SW 1271 (cell line): ENCODE measurements at regions not wholly inside any gene's neighbourhood (a gene's known extent, or its start where the extent isn't known, plus 50 kb on each side); places are given as distances from the start of the nearest gene placed in this dataset.

Source experiments
- DNase-seq, 2 experiments: peaks; one replicate each; lab custom pipeline; 2025; lab: John Stamatoyannopoulos, UW

DNA sequence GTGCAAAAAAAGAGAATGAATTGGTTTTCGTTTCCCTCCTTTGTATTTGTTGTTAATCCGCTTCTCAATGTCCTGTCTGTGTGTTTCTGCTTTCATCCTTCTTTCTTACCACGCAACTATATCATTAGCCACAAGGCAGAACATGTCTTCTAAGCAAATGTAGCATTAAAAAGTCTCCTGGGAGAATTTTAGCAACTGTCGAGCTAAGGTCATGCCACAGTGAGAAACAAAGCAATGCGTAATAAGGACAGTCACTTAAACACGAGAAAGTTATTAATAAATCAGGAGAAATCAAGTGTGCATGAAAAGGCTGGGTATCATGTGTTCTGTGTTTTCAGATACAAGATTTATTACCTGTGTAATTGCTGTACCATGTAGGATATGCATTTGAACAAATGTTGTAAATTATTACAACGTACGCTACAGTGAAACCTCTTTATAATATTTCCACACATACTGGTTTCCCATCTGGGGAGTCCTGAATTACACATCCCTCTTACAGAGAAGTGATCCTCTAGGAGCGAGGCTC, 890.8 kb downstream of the TRIML1 start:
- no peak for DNase-seq

DNA sequence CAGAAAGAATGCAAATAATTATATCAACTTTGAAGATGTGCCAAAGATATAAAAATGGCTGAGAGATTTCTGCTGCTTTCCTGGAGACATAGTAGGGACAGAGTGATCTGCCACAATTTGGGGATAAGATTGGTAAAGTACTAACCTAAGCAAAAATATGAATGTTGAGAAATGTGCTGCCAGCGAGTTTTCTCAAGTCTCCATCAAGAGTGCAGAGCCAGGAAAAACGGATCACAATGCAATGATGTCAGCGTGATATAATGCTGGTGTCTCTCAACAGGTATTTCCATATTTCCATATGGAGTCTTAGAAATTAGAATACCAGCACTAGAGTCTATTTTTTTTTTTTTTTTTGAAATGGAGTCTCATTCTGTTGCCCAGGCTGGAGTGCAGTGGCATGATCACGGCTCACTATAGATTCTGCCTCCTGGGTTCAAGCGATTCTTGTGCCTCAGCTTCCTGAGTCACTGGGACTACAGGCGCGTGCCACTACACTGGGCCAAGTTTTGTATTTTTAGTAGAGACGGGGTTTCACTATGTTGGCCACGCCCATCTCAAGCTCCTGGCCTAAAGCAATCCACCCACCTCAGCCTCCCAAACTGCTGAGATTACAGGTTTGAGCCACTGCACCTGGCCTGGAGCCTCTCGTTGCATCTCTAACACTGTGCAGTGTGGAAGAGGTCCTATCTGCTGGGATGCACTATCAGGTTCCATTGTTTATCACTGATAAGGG, 893.5 kb downstream of the TRIML1 start:
- DNase-seq: no peak

GRCh38 chr4:189033801-189034347, 894.6 kb downstream of the TRIML1 start:
- no peak for DNase-seq

DNA sequence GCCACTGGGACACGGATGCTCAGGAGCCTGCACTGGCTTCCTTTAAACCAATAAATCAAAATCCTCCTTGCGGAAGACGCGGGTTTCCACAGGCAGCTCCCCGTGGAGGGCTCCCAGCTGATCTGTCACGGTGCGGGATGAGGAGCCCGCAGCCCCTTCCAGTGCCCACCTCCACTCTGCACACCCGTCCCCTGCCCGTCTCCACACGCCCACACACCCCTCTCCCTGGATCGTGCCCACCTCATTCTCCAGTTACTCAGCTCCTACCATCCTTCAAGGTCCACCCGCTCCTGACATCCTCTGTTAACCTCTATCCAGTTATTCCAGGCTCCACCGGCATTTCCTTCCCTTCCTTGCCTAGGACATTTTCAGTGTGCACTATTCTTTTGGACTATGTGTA, 895.9 kb downstream of the TRIML1 start:
- no peak for DNase-seq

- DNase-seq: no peak
Measured at GRCh38 chr4:189035654-189036053, 896.4 kb downstream of the TRIML1 start.

DNA sequence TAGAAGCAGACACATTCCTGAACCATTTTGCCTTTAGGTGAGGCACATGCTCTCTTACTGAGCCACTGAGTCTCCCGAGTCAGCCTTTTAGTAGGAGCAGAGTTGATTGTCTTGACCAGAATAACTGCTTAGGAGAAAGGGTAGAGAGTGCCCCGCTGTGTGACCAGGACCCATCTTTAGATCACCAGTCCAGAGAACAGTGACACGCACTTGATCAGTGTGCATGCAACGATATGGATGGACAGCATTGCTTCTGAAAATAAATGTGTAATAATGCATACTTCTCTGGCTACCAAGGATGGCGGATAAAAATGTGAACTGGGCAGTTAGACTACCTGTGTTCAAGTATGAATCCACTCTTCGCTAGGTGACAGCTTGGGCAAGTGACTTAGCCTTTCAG, 897.7 kb downstream of the TRIML1 start:
- no peak for DNase-seq

GRCh38 chr4:189046642-189047041, 894.0 kb upstream of the FRG1 start:
- DNase-seq: no peak

DNA sequence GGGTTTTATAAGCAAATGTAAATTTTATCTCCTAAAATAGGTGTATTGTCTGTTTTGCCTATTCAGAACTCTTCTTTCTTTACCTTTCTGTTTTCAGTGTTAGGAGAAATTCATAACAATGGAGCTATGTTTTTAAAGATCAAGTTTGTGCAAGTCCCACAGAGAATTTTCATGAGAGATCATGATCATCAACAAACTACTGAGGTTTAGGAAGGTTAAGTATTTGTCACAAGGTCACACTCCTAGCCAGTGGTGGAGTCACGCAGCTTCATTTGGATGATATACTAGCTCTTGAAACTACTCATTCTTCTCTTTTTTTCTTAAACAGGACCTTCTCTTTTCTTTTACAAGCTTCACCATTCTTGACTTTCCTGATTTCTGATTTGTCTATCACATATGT, 892.6 kb upstream of the FRG1 start:
- no peak for DNase-seq

DNA sequence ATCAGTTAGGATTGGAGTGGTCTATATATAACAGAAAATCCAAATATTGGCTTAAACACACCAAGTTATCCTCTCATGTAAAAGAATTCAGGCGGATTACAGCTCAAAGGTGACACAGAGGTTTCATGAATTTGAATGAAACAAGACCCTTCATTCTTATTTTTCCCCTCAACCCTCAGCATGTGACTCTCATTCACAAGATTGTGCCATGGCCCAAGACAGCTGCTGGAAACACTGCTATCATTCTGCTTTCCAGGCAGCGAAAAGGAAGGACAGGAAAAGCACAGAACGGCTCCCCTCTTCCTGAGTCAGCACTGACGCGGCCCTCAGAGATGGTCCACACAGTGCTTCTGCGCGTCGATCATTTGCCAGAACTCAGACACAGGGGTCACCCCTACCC, 891.0 kb upstream of the FRG1 start:
- no peak for DNase-seq

DNA sequence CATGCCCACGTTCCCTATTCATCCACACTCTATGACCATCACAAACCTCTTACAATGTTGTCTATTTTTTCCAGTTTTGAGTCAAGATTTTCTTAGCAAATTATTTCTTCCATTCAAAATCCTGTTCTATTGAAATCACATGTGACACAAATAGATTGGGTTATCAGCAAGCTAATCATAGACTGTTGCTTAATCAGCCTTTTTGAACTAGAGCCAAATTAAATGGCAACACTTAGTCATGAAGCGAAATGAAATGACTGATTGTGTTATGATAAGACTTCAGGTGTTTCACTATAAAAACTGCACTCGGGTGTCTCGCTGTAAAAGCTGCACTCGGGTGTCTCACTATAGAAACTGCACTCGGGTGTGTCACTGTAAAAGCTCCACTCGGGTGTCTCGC, 890.0 kb upstream of the FRG1 start:
- no peak for DNase-seq

GRCh38 chr4:189053621-189054020, 887.1 kb upstream of the FRG1 start:
- DNase-seq: no peak

DNA sequence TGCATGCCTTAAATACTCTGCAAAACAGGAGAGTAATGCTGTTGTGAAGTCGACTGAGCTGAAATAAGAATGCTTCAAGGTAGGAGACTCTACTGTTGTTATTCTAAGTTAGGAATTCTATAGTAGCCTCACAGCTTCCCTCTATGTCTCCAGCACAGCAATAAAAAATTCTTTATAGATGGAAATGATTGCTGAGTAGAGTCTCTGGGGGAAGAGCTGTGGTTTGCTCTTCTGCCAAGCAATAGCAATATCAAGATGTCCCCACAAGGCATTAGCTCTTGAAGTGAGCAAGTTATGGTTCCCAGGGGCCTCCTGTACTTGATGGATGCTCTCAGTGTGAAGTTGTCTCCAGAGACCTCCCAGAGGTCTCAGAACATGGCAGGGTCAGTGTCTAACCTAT, 880.6 kb upstream of the FRG1 start:
- DNase-seq: no peak

DNA sequence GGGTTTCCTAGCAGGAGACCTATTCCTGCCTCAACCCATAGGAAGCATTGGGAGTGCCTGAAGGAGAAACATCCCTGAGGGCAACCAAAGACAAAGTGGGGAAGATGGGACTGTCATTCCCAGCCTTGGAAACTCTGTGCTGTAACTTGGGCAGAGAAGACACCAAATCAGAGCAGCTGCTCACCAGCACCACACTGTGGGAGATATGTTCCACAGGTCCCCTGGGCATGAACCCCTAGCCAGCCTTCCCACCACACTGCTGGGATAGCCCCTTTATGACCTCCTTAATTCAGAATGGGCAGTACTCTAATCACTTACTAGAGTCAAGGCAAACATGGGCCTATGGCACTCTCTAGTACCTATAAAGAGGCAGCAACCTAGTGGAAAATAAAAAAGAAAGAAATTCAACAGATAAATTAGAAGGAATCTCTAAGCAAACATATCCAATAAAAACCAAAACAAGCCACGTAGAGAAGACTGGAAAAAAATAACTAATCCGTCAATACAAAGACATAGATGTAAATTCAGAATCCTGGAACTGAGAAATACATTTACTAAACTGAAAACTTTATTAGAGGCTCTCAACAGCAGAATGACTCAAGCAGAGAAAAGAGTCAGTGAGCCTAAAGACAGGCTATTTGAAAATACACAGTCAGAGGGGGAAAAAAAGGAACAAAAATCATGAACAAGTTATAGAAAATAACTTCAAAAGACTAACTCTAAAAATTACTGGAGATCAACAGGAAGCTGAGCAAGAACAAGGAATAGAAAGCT, 878.4 kb upstream of the FRG1 start:
- no peak for DNase-seq

DNA sequence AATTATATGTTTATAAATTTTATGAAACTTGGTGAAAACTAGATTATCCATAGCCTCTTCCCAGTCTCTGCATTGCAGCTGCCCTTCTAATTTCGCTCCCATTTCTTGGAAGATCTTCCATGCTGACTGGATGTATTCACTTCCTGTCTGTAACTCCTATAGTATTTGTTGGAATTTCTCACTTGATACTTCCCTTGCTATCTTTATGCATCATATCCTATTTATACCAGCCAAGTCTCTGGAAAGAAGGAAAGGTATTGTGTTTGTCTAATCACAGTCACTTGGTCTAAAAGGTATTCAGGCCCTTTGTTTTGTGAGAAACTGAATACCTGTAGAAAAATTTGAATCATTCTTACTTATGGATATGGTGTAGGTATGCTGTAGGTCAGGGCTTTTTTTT, 870.9 kb upstream of the FRG1 start:
- no peak for DNase-seq

GRCh38 chr4:189071241-189071640, 869.4 kb upstream of the FRG1 start:
- no peak for DNase-seq

GRCh38 chr4:189073739-189074138, 866.9 kb upstream of the FRG1 start:
- no peak for DNase-seq

DNA sequence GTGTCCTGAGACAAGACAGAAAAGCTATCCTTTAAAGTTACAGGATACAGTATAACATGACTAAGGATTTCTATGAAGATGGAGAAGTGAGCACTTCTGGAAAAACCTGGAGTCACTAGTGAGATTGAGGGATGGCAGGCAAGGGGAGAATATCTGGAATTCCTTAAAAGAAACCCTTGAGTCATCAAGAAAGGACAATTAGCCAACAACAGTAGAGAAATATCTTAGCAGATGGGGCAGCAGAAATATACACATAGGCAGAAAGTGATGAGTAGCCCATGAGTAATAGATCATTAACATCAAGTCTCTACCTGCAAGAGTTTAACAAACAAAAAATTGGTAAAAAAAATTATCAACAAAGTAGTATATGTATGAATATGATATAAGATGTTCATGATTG, 858.8 kb upstream of the FRG1 start:
- DNase-seq: no peak

DNA sequence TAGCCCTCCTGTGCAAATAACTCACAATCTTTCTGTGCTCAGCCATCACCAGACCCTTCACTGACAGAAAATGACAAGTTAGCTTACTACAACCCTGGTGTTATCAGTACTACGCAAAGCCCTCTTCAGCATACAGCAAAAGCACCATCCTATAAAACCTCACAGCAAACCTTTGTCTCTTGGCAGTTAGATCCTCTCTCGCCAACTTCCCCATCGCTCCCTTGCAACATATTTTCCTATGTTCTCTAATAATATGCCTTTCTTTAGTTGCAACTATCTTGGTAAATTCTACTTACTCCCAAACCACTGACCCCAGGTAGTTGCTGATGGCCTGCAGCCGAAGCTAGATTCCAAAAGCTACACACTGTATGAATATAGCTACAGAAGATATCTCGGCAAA, 856.9 kb upstream of the FRG1 start:
- DNase-seq: no peak

GRCh38 chr4:189084671-189085070, 856.0 kb upstream of the FRG1 start:
- no peak for DNase-seq

DNA sequence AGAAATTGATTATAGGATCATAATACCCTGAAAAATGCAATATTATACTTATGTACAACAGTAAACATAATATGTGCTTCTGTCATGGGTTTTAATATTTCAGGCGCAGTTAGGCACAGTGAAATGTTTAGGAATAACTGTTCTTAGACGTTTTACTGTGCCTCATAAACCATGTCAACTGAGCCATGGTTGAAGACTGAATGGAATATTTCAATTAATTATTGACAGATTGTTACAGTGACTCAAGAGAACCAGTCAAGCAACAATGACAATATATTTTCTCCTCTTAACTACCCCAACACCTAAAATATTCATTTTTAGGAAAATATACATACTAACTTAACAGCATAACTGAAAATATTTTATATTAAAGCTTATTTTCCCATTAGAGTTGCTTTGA, 852.7 kb upstream of the FRG1 start:
- no peak for DNase-seq

DNA sequence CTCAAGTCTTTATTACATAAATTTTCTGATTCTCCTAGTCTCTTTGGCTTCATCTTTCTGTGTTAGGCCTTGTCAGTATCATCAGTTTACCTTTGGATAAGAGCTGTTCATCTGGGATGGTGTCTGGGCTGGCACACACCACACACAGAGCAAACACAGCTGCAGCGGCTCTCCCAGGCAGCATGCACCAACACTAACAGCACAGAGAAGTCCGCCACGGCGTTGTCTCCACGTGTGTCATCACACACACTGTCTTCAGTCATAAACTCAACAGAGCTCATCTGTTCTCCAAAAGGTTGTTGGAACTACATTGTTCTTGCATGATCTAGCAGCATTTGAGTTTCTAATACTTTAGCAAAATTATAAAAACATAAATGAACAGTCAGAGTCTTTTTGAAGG, 851.9 kb upstream of the FRG1 start:
- no peak for DNase-seq

DNA sequence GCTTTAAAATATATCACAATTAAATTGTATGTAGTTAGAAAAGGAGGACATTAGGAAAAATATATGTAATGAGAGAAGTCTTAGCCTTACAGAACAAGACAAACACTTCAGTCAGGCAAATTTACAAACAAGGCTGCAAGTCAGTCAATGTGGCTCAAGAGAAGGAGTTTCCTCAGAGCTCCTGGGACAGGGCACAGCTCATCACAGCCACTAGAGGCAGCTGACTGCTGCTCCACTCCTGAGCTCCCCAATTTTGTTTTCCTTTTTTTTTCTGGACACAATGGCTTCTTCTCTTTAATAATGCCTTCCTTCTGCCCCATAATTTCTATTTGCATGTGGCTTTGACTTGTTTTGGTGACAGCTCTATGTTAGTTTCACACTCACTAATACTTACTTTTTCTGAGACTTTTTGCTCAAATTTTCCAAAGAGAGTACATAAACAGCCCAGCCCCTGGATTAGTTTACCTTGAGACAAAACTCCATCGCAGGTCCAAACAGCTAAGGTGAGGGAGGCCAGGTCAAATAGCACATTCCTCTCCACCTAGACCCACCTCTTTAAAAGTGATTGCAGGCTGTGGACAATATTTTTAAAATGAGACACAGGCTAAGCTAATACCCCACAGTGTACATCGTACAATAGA, 850.4 kb upstream of the FRG1 start:
- no peak for DNase-seq

DNA sequence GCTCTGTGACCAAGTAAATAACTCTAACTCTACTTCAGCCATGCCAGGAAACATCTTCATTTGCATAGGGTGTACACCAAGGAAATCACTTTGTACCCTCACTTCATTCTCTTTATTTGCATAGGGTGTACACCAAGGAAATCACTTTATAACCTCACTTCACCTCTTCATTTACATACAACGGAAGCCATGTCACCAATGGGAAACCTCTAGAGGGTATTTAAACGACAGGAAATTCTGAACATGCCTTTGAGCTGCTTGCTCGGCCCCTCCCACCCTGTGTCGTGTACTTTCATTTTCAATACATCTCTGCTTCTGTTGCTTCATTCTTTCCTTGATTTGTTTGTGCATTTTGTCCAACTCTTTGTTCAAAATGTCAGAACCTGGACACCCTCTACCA, 848.1 kb upstream of the FRG1 start:
- DNase-seq: peak in 1 of 2 experiments; percentile 38
